HL-60 (cell line): ENCODE measurements at regions not wholly inside any gene's neighbourhood (a gene's known extent, or its start where the extent isn't known, plus 50 kb on each side); places are given as distances from the start of the nearest gene placed in this dataset.

Experiments
- GABPA ChIP-seq: IDR thresholded peaks from 2 replicates; pipeline ENCODE4 v1.6.1; 2012; ENCODE audit warnings: low read depth
- TF ChIP-seq, protein P1 (sequence below): IDR thresholded peaks from one replicate; pipeline ENCODE4 v1.5.1; 2011; ENCODE audit warnings: low read length, control low read depth, inconsistent platforms; ENCODE audit not compliant: insufficient read depth
- TF ChIP-seq, protein P2 (sequence below): IDR thresholded peaks from 2 replicates; pipeline ENCODE4 v1.6.1; 2012; ENCODE audit warnings: low read depth; ENCODE audit not compliant: insufficient replicate concordance

DNA sequence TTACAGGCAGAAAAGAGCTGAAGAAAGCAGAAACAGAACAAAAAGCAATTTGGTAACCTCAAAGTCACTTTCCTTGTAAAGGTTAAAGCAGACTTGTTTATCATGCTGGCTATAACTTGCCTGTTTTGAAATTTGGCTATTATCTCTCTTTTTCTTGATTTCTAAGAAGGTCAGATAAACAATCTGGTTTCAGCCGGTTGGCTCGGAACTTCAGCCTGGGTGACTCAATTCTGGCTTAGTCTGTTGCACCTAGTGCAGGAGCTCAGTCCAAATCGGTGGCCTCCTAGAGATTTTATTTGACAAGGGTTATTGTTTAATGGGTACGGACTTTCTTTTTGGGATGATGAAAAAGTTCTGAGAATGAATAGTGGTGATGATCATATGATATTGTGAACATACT lies 367.1 kb upstream of the B3GAT1 start:
- TF ChIP-seq, protein P1, sequence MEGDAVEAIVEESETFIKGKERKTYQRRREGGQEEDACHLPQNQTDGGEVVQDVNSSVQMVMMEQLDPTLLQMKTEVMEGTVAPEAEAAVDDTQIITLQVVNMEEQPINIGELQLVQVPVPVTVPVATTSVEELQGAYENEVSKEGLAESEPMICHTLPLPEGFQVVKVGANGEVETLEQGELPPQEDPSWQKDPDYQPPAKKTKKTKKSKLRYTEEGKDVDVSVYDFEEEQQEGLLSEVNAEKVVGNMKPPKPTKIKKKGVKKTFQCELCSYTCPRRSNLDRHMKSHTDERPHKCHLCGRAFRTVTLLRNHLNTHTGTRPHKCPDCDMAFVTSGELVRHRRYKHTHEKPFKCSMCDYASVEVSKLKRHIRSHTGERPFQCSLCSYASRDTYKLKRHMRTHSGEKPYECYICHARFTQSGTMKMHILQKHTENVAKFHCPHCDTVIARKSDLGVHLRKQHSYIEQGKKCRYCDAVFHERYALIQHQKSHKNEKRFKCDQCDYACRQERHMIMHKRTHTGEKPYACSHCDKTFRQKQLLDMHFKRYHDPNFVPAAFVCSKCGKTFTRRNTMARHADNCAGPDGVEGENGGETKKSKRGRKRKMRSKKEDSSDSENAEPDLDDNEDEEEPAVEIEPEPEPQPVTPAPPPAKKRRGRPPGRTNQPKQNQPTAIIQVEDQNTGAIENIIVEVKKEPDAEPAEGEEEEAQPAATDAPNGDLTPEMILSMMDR, result no peak
- TF ChIP-seq GABPA, result no peak
- TF ChIP-seq, protein P2, sequence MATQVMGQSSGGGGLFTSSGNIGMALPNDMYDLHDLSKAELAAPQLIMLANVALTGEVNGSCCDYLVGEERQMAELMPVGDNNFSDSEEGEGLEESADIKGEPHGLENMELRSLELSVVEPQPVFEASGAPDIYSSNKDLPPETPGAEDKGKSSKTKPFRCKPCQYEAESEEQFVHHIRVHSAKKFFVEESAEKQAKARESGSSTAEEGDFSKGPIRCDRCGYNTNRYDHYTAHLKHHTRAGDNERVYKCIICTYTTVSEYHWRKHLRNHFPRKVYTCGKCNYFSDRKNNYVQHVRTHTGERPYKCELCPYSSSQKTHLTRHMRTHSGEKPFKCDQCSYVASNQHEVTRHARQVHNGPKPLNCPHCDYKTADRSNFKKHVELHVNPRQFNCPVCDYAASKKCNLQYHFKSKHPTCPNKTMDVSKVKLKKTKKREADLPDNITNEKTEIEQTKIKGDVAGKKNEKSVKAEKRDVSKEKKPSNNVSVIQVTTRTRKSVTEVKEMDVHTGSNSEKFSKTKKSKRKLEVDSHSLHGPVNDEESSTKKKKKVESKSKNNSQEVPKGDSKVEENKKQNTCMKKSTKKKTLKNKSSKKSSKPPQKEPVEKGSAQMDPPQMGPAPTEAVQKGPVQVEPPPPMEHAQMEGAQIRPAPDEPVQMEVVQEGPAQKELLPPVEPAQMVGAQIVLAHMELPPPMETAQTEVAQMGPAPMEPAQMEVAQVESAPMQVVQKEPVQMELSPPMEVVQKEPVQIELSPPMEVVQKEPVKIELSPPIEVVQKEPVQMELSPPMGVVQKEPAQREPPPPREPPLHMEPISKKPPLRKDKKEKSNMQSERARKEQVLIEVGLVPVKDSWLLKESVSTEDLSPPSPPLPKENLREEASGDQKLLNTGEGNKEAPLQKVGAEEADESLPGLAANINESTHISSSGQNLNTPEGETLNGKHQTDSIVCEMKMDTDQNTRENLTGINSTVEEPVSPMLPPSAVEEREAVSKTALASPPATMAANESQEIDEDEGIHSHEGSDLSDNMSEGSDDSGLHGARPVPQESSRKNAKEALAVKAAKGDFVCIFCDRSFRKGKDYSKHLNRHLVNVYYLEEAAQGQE, result no peak
